ENCODE measurements at regions not wholly inside any gene's neighbourhood (a gene's known extent, or its start where the extent isn't known, plus 50 kb on each side); places are given as distances from the start of the nearest gene placed in this dataset.

DNA sequence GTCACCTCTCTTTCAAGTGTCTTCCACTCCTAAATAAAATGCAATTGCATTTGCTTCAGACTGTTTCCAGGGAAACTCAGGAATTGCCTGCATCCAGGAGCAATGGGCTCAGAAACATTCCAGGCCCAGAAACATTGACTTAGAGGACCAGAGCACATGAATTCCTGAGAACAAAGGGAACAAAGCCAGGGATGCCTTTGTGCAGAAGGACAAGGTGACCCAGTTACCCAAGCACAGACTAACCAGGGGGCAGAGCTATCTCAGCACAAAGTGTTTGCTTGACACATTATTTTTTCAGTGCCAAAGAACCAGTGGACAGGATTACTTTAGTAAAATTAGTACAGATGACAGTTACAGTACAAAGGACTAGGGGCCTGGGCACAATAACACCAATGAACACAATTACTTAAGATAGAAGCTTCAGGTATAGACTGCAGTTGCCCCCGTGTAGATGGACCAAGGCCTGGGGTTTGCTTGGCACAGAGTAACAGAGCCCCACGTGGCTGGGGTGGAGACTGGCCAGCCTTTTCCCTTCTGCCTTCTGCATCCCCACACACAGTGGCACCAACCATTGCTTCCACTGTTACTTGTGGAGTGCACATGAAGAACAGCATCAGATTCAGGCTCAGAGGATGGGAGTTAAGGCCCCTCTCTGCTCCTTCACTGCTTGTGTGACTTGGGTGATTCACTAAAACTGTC is 500.8 kb downstream of the INSC start:
- no peak overlapping the region for H4K5ac ChIP-seq (ENCODE audit: insufficient read length, low read depth, low read length)
- no peaks in the 10 kb centered on the region for H3K27me3 ChIP-seq (ENCODE audit: insufficient read depth, low read length)
- no peak overlapping the region for H2AK5ac ChIP-seq (ENCODE audit: insufficient read length, low read length)
- no peak overlapping the region for H3K14ac ChIP-seq (ENCODE audit: insufficient read depth, low read length)
- no peak overlapping the region for H3K27ac ChIP-seq (ENCODE audit: insufficient read length, low read depth, low read length)
- WGBS (ENCODE audit: extremely low coverage, insufficient read length, low lambda C conversion rate): no CpG with 5 or more reads among the region's 2 CpGs
- H2BK5ac ChIP-seq (ENCODE audit: insufficient read length, low read length): no peak overlapping the region
- H2AFZ ChIP-seq (ENCODE audit: low read length): no peak overlapping the region
- H3K9me3 Mint-ChIP-seq: no peaks in the 10 kb centered on the region
- H3K36me3 Mint-ChIP-seq (ENCODE audit: insufficient read depth in 1 of 3, low read depth in 3 of 3): no peaks in the 10 kb centered on the region
- H3T11ph ChIP-seq (ENCODE audit: low read length): no peak overlapping the region
- H2BK12ac ChIP-seq (ENCODE audit: insufficient read length, low read depth, low read length): no peak overlapping the region
- no peaks in the 10 kb centered on the region for H3K4me1 ChIP-seq (ENCODE audit: insufficient read depth, low read length)
- H4K8ac ChIP-seq (replicated peaks; ENCODE audit: insufficient read length, low read depth, low read length): no peak overlapping the region
- H3K79me1 ChIP-seq (ENCODE audit: insufficient read depth, low read depth, low read length, poor library complexity, severe bottlenecking): no peaks in the 10 kb centered on the region
- no peak overlapping the region for H3K18ac ChIP-seq (ENCODE audit: insufficient read length, low read depth, low read length)
- H3K23ac ChIP-seq (ENCODE audit: insufficient read length, low read depth, low read length): no peak overlapping the region
- H3K79me2 ChIP-seq (ENCODE audit: insufficient read depth, low read length): no peaks in the 10 kb centered on the region
- TF ChIP-seq, protein P1, sequence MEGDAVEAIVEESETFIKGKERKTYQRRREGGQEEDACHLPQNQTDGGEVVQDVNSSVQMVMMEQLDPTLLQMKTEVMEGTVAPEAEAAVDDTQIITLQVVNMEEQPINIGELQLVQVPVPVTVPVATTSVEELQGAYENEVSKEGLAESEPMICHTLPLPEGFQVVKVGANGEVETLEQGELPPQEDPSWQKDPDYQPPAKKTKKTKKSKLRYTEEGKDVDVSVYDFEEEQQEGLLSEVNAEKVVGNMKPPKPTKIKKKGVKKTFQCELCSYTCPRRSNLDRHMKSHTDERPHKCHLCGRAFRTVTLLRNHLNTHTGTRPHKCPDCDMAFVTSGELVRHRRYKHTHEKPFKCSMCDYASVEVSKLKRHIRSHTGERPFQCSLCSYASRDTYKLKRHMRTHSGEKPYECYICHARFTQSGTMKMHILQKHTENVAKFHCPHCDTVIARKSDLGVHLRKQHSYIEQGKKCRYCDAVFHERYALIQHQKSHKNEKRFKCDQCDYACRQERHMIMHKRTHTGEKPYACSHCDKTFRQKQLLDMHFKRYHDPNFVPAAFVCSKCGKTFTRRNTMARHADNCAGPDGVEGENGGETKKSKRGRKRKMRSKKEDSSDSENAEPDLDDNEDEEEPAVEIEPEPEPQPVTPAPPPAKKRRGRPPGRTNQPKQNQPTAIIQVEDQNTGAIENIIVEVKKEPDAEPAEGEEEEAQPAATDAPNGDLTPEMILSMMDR (conservative IDR thresholded peaks at IDR 0.05): no peak
- no peak for DNase-seq
- peaks cover 7 to 8% of the 10 kb centered on the region in 2 experiments for H3K4me1 Mint-ChIP-seq
- no peak overlapping the region for H2BK15ac ChIP-seq (ENCODE audit: low read depth, low read length)
- no peak overlapping the region for H3K27ac Mint-ChIP-seq
- no peaks in the 10 kb centered on the region for H3K9me3 ChIP-seq (ENCODE audit: control insufficient read depth, low read depth, low read length)
- H3K4me3 Mint-ChIP-seq: no peak overlapping the region
- H3K4me2 ChIP-seq (ENCODE audit: insufficient read depth, insufficient read length, low read length): no peak overlapping the region
- no peak overlapping the region for H4K91ac ChIP-seq (ENCODE audit: insufficient read length, low read depth, low read length)
- H3K9ac ChIP-seq (ENCODE audit: extremely low read depth, insufficient read length, low read length): no peak overlapping the region
- H2BK120ac ChIP-seq (ENCODE audit: low read depth, low read length, poor library complexity, severe bottlenecking): no peak overlapping the region
- no peak overlapping the region for H2BK20ac ChIP-seq (ENCODE audit: low read depth, low read length, poor library complexity, severe bottlenecking)
- no peaks in the 10 kb centered on the region for H3K23me2 ChIP-seq (ENCODE audit: insufficient read length, low read depth, low read length, poor library complexity, severe bottlenecking)
- H3K27me3 Mint-ChIP-seq (ENCODE audit: low read depth): no peaks in the 10 kb centered on the region
- no peak overlapping the region for H3K4ac ChIP-seq (ENCODE audit: low read depth, low read length)
- H3K56ac ChIP-seq (ENCODE audit: insufficient read length, low read depth, low read length): no peak overlapping the region
- no peaks in the 10 kb centered on the region for H4K20me1 ChIP-seq (ENCODE audit: control insufficient read depth, insufficient read depth, insufficient read length)

All from H9 (cell line).